GM23338 (cell line): ENCODE measurements at regions not wholly inside any gene's neighbourhood (a gene's known extent, or its start where the extent isn't known, plus 50 kb on each side); places are given as distances from the start of the nearest gene placed in this dataset.

ENCODE experiments used
- ATAC-seq: fragments of 200-7000 bp; cut with Tn5 transposase; 3 replicates; pipeline ENCODE4 v1.9.1; 2020
- DNase-seq: peaks from one replicate; pipeline ENCODE4 v3.0.0-alpha.2; 2015; ENCODE audit warnings: low spot score
- H2AFZ ChIP-seq: fragments of 200-600 bp; sonication (generic); 2 replicates; pipeline ENCODE4 v1.8.0; 2016; ENCODE audit warnings: antibody characterized with exemption, mild to moderate bottlenecking, moderate library complexity
- H3F3A ChIP-seq: fragments of 200-600 bp; sonication (generic); replicated peaks from 2 replicates; pipeline ENCODE4 v1.8.0; 2017; ENCODE audit warnings: antibody characterized with exemption, mixed run types, low read depth
- H3K27ac ChIP-seq: fragments of 200-600 bp; sonication (generic); 2 replicates; pipeline ENCODE4 v1.6.1; 2016; ENCODE audit warnings: low read depth
- H3K27me3 ChIP-seq: fragments of 200-600 bp; sonication (generic); 2 replicates; pipeline ENCODE4 v1.8.0; 2016; ENCODE audit warnings: mild to moderate bottlenecking, mixed run types, moderate library complexity; ENCODE audit not compliant: insufficient read depth
- H3K36me3 ChIP-seq: fragments of 200-600 bp; sonication (generic); 2 replicates; pipeline ENCODE4 v1.8.0; 2016; ENCODE audit warnings: mild to moderate bottlenecking; ENCODE audit not compliant: insufficient read depth
- H3K4me1 ChIP-seq: fragments of 200-600 bp; sonication (generic); 2 replicates; pipeline ENCODE4 v1.8.0; 2016; ENCODE audit warnings: mild to moderate bottlenecking, moderate library complexity; ENCODE audit not compliant: insufficient read depth
- H3K4me2 ChIP-seq: fragments of 200-600 bp; sonication (generic); 2 replicates; pipeline ENCODE4 v1.7.1; 2017; ENCODE audit warnings: mixed run types
- H3K4me3 ChIP-seq: fragments of 200-600 bp; sonication (generic); 2 replicates; pipeline ENCODE4 v1.6.1; 2016; ENCODE audit warnings: mixed run types
- H3K79me2 ChIP-seq: fragments of 200-600 bp; sonication (generic); replicated peaks from 2 replicates; pipeline ENCODE4 v1.8.0; 2017; ENCODE audit warnings: mild to moderate bottlenecking; ENCODE audit not compliant: insufficient read depth
- H3K9me2 ChIP-seq: fragments of 200-600 bp; sonication (generic); 2 replicates; pipeline ENCODE4 v1.8.0; 2017; ENCODE audit not compliant: insufficient read depth
- H4K20me1 ChIP-seq: fragments of 200-600 bp; sonication (generic); replicated peaks from 2 replicates; pipeline ENCODE4 v1.8.0; 2017; ENCODE audit warnings: mild to moderate bottlenecking; ENCODE audit not compliant: insufficient read depth
- H3K27ac Mint-ChIP-seq: 2 replicates; pipeline ENCODE4 v1.8.0; 2020; ENCODE audit warnings: inconsistent platforms, mild to moderate bottlenecking, moderate library complexity, mixed read lengths
- H3K27me3 Mint-ChIP-seq: 3 replicates; pipeline ENCODE4 v1.8.0; 2022; ENCODE audit warnings: low read depth, mild to moderate bottlenecking, moderate library complexity, mixed read lengths, inconsistent platforms; ENCODE audit not compliant: insufficient read depth, poor library complexity
- H3K36me3 Mint-ChIP-seq: 3 replicates; pipeline ENCODE4 v1.8.0; 2021; ENCODE audit warnings: low read depth, mild to moderate bottlenecking, inconsistent platforms, moderate library complexity, mixed read lengths
- H3K4me1 Mint-ChIP-seq: 3 replicates; pipeline ENCODE4 v1.8.0; 2020; ENCODE audit warnings: mild to moderate bottlenecking, inconsistent platforms, mixed read lengths
- H3K4me3 Mint-ChIP-seq: 3 replicates; pipeline ENCODE4 v1.8.0; 2021; ENCODE audit warnings: moderate library complexity, mild to moderate bottlenecking, inconsistent platforms, mixed read lengths
- H3K9me3 Mint-ChIP-seq: 3 replicates; pipeline ENCODE4 v1.8.0; 2020; ENCODE audit warnings: moderate library complexity, mild to moderate bottlenecking, inconsistent platforms, mixed read lengths
- EZH2 ChIP-seq: fragments of 200-600 bp; sonication (generic); IDR thresholded peaks from one replicate; pipeline ENCODE4 v1.8.0; 2017; ENCODE audit warnings: antibody characterized with exemption, mild to moderate bottlenecking, low read depth; ENCODE audit not compliant: unreplicated experiment
- STAT1 ChIP-seq: IDR thresholded peaks from one replicate; pipeline ENCODE4 v1.6.1; 2016; ENCODE audit warnings: antibody characterized with exemption; ENCODE audit not compliant: unreplicated experiment
- ZNF331 ChIP-seq: fragments of 250-450 bp; sonication (Bioruptor Pico); IDR thresholded peaks from 2 replicates; pipeline ENCODE4 v1.5.0; 2020; ENCODE audit warnings: low read depth, mild to moderate bottlenecking, moderate library complexity
- TF ChIP-seq, protein P1 (sequence below): fragments of 250-450 bp; sonication (Bioruptor Pico); IDR thresholded peaks from 2 replicates; pipeline ENCODE4 v1.5.0; 2020; ENCODE audit warnings: mild to moderate bottlenecking, moderate library complexity
- TF ChIP-seq, protein P2 (sequence below): IDR thresholded peaks from 2 replicates; pipeline ENCODE4 v1.6.1; 2016; ENCODE audit warnings: antibody characterized with exemption
- TF ChIP-seq, protein P3 (sequence below), 2 experiments: fragments of 200-600 bp in 1 of 2; sonication (generic) in 1 of 2; conservative IDR thresholded peaks; 2 replicates each; pipeline versions ENCODE4 v1.5.1 to v1.6.1; 2016 to 2017; ENCODE audit warnings: antibody characterized with exemption in 2 of 2, low read depth in 2 of 2, mild to moderate bottlenecking in 2 of 2, moderate library complexity in 1 of 2

DNA sequence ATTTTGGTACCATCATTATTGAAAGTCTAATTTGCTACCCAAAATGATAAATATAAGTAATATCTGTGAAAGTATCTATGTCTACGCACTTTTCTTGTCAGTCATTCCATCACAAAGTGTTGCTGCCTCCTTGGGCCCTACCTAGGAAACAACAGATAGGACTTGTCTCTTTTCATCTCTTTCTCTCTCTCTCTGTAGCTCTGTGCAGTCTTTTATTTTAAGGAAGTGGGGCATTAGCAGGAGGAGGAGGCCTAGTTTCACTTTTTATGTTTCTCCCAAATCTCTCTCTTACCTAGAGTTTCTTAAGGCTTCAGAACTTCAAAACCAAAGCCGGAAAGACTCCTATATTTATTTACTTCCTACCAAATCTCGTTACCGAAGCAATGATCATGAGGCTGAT lies 354.8 kb upstream of the LUZP2 start (continued):
- TF ChIP-seq, protein P1, sequence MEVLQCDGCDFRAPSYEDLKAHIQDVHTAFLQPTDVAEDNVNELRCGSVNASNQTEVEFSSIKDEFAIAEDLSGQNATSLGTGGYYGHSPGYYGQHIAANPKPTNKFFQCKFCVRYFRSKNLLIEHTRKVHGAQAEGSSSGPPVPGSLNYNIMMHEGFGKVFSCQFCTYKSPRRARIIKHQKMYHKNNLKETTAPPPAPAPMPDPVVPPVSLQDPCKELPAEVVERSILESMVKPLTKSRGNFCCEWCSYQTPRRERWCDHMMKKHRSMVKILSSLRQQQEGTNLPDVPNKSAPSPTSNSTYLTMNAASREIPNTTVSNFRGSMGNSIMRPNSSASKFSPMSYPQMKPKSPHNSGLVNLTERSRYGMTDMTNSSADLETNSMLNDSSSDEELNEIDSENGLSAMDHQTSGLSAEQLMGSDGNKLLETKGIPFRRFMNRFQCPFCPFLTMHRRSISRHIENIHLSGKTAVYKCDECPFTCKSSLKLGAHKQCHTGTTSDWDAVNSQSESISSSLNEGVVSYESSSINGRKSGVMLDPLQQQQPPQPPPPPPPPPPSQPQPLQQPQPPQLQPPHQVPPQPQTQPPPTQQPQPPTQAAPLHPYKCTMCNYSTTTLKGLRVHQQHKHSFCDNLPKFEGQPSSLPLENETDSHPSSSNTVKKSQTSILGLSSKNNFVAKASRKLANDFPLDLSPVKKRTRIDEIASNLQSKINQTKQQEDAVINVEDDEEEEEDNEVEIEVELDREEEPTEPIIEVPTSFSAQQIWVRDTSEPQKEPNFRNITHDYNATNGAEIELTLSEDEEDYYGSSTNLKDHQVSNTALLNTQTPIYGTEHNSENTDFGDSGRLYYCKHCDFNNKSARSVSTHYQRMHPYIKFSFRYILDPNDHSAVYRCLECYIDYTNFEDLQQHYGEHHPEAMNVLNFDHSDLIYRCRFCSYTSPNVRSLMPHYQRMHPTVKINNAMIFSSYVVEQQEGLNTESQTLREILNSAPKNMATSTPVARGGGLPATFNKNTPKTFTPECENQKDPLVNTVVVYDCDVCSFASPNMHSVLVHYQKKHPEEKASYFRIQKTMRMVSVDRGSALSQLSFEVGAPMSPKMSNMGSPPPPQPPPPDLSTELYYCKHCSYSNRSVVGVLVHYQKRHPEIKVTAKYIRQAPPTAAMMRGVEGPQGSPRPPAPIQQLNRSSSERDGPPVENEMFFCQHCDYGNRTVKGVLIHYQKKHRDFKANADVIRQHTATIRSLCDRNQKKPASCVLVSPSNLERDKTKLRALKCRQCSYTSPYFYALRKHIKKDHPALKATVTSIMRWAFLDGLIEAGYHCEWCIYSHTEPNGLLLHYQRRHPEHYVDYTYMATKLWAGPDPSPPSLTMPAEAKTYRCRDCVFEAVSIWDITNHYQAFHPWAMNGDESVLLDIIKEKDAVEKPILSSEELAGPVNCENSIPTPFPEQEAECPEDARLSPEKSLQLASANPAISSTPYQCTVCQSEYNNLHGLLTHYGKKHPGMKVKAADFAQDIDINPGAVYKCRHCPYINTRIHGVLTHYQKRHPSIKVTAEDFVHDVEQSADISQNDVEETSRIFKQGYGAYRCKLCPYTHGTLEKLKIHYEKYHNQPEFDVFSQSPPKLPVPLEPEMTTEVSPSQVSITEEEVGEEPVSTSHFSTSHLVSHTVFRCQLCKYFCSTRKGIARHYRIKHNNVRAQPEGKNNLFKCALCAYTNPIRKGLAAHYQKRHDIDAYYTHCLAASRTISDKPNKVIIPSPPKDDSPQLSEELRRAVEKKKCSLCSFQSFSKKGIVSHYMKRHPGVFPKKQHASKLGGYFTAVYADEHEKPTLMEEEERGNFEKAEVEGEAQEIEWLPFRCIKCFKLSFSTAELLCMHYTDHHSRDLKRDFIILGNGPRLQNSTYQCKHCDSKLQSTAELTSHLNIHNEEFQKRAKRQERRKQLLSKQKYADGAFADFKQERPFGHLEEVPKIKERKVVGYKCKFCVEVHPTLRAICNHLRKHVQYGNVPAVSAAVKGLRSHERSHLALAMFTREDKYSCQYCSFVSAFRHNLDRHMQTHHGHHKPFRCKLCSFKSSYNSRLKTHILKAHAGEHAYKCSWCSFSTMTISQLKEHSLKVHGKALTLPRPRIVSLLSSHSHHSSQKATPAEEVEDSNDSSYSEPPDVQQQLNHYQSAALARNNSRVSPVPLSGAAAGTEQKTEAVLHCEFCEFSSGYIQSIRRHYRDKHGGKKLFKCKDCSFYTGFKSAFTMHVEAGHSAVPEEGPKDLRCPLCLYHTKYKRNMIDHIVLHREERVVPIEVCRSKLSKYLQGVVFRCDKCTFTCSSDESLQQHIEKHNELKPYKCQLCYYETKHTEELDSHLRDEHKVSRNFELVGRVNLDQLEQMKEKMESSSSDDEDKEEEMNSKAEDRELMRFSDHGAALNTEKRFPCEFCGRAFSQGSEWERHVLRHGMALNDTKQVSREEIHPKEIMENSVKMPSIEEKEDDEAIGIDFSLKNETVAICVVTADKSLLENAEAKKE (CRISPR knock-in tag) = no peak
- TF ChIP-seq ZNF331 = no peak

DNA sequence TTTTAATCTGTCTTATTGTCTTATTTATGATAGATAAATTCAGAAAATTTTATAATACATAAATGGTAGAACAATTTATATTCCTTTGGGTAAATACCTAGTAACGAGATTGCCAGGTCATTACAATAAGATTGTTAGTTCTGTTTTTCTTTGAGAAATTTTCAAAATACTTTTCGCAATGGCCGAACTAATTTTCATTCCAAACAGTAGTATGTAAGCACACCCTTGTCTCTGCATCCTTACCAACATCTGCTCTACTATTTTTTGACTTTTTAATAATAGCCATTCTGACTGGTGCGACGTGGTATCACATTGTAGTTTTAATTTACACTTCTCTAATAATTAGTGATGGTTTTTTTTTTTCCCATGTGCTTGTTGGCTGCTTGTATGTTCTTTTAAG lies 351.4 kb upstream of the LUZP2 start:
- H4K20me1 ChIP-seq = no peaks in the 10 kb centered on the region
- DNase-seq (no peak), ATAC-seq (no peak)
- no peaks in the 10 kb centered on the region for H3K4me1 Mint-ChIP-seq
- no peak overlapping the region for H3K4me3 Mint-ChIP-seq
- H3K36me3 Mint-ChIP-seq = no peaks in the 10 kb centered on the region
- no peak overlapping the region for H3K27ac Mint-ChIP-seq
- H3K4me3 ChIP-seq = no peak overlapping the region
- no peaks in the 10 kb centered on the region for H3K79me2 ChIP-seq
- no peaks in the 10 kb centered on the region for H3K36me3 ChIP-seq
- no peak overlapping the region for H3K4me2 ChIP-seq
- H3K4me1 ChIP-seq = no peaks in the 10 kb centered on the region
- no peaks in the 10 kb centered on the region for H3K27me3 ChIP-seq
- no peaks in the 10 kb centered on the region; the same call in 2 of the 3 replicates for H3K9me3 Mint-ChIP-seq
- H3K27ac ChIP-seq = no peak overlapping the region
- H3K27me3 Mint-ChIP-seq = no peaks in the 10 kb centered on the region
- no peaks in the 10 kb centered on the region for H3K9me2 ChIP-seq
- H3F3A ChIP-seq = no peaks in the 10 kb centered on the region
- H2AFZ ChIP-seq = no peak overlapping the region
- TF ChIP-seq EZH2 = no peak
- no peak for TF ChIP-seq STAT1
- TF ChIP-seq, protein P1 (CRISPR knock-in tag) = no peak
- TF ChIP-seq, protein P2, sequence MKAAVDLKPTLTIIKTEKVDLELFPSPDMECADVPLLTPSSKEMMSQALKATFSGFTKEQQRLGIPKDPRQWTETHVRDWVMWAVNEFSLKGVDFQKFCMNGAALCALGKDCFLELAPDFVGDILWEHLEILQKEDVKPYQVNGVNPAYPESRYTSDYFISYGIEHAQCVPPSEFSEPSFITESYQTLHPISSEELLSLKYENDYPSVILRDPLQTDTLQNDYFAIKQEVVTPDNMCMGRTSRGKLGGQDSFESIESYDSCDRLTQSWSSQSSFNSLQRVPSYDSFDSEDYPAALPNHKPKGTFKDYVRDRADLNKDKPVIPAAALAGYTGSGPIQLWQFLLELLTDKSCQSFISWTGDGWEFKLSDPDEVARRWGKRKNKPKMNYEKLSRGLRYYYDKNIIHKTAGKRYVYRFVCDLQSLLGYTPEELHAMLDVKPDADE = no peak
- TF ChIP-seq, protein P3, sequence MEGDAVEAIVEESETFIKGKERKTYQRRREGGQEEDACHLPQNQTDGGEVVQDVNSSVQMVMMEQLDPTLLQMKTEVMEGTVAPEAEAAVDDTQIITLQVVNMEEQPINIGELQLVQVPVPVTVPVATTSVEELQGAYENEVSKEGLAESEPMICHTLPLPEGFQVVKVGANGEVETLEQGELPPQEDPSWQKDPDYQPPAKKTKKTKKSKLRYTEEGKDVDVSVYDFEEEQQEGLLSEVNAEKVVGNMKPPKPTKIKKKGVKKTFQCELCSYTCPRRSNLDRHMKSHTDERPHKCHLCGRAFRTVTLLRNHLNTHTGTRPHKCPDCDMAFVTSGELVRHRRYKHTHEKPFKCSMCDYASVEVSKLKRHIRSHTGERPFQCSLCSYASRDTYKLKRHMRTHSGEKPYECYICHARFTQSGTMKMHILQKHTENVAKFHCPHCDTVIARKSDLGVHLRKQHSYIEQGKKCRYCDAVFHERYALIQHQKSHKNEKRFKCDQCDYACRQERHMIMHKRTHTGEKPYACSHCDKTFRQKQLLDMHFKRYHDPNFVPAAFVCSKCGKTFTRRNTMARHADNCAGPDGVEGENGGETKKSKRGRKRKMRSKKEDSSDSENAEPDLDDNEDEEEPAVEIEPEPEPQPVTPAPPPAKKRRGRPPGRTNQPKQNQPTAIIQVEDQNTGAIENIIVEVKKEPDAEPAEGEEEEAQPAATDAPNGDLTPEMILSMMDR (conservative IDR thresholded peaks at IDR 0.05; ENCODE audit: low read depth in 2 of 2) = no peak
- no peak for TF ChIP-seq ZNF331
